Natural killer cell (primary cell): ENCODE measurements at regions not wholly inside any gene's neighbourhood (a gene's known extent, or its start where the extent isn't known, plus 50 kb on each side); places are given as distances from the start of the nearest gene placed in this dataset.

Experiments
- ATAC-seq, 3 donors: fragments of 150-1000 bp in 2 of 3; fragments of 200-7000 bp in 1 of 3; cut with Tn5 transposase; 1 replicate in 1 of 3; 2 replicates in 2 of 3; pipeline ENCODE4 v1.10.0; 2021; ENCODE audit warnings: mild to moderate bottlenecking in 2 of 3, moderate library complexity in 2 of 3
- DNase-seq, 2 donors: peaks; one replicate each; pipeline versions ENCODE4 v3.0.0 to v3.0.0-alpha.2; 2013 to 2021; ENCODE audit warnings: mixed read lengths in 1 of 2
- H3K27ac ChIP-seq: one replicate; pipeline ENCODE4 v1.5.1; 2013; ENCODE audit warnings: mild to moderate bottlenecking, low read length
- H3K27me3 ChIP-seq: one replicate; pipeline ENCODE4 v1.6.1; 2013; ENCODE audit warnings: low read length; ENCODE audit not compliant: control insufficient read depth, insufficient read depth
- H3K36me3 ChIP-seq: one replicate; pipeline ENCODE4 v1.6.1; 2013; ENCODE audit warnings: low read length; ENCODE audit not compliant: control insufficient read depth, insufficient read depth
- H3K4me1 ChIP-seq: one replicate; pipeline ENCODE4 v1.6.1; 2013; ENCODE audit warnings: low read length; ENCODE audit not compliant: control insufficient read depth, insufficient read depth
- H3K4me3 ChIP-seq: one replicate; pipeline ENCODE4 v1.5.1; 2013; ENCODE audit warnings: low read length
- H3K9me3 ChIP-seq: one replicate; pipeline ENCODE4 v1.6.1; 2013; ENCODE audit warnings: low read length; ENCODE audit not compliant: control insufficient read depth, insufficient read depth
- H3K27ac Mint-ChIP-seq, 2 donors: one replicate each; pipeline ENCODE4 v1.8.0; 2022; ENCODE audit warnings: mild to moderate bottlenecking in 2 of 2, mixed read lengths in 2 of 2, moderate library complexity in 1 of 2
- H3K27me3 Mint-ChIP-seq, 2 donors: one replicate each; pipeline ENCODE4 v1.8.0; 2022; ENCODE audit warnings: low read depth in 2 of 2, mixed read lengths in 2 of 2
- H3K36me3 Mint-ChIP-seq: one replicate; pipeline ENCODE4 v1.8.0; 2022; ENCODE audit warnings: mixed read lengths
- H3K4me1 Mint-ChIP-seq, 2 donors: one replicate each; pipeline ENCODE4 v1.8.0; 2022; ENCODE audit warnings: mixed read lengths in 2 of 2
- H3K4me3 Mint-ChIP-seq: one replicate; pipeline ENCODE4 v1.8.0; 2022; ENCODE audit warnings: mild to moderate bottlenecking, moderate library complexity, mixed read lengths
- H3K9me3 Mint-ChIP-seq, 2 donors: one replicate each; pipeline ENCODE4 v1.8.0; 2022; ENCODE audit warnings: mixed read lengths in 2 of 2
- CTCF ChIP-seq: fragments of 200-600 bp; IDR thresholded peaks from one replicate; pipeline ENCODE4 v1.8.0; 2022; ENCODE audit warnings: antibody characterized with exemption
- WGBS: methylation state at CpG from one replicate; pipeline ENCODE4 v1.1.7; 2013; ENCODE audit warnings: missing lambda C conversion rate; ENCODE audit not compliant: insufficient coverage; 5-methylcytosine and 5-hydroxymethylcytosine counted together
- intact Hi-C: fragments of 100-400 bp; cut with micrococcal nuclease; formaldehyde crosslinking; loops from one replicate; pipeline ENCODE4 v1.14.2; 2022

DNA sequence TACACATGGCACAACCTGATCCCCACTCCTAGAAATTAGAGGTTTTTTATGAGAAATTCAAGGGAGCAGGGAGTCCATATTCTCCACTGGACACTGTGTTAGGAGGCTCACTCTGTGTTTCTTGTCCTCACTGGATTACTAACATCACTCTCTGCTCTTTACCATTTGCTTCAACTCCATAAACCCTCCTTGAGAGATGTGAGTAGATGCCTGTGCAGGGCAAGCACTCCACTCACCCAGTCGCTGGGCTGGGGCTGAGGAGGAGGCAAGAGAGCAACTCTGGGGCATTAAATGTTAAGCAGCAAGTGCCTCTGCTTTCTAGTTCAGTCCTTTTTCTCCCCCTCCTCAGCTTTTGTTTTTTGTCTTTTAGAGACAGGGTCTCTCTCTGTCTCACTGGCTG lies 115.1 kb downstream of the LARP7 start:
- Mint-ChIP-seq H3K27me3 (peaks cover 13 to 24% of the 10 kb centered on the region in 2 donors), H3K4me1 (no peaks in the 10 kb centered on the region), H3K36me3 (no peaks in the 10 kb centered on the region), H3K4me3 (no peak overlapping the region), H3K27ac (no peak overlapping the region), H3K9me3 (no peaks in the 10 kb centered on the region)
- no peaks in the 10 kb centered on the region for H3K9me3 ChIP-seq
- TF ChIP-seq CTCF = no peak
- H3K27ac ChIP-seq = no peak overlapping the region
- H3K4me3 ChIP-seq = no peak overlapping the region
- H3K27me3 ChIP-seq = no peaks in the 10 kb centered on the region
- ATAC-seq = no peak
- no peak for DNase-seq
- no peaks in the 10 kb centered on the region for H3K36me3 ChIP-seq
- intact Hi-C loops = no loop called here
- 57% methylated on average over 1 of the region's 1 CpG for WGBS
- no peaks in the 10 kb centered on the region for H3K4me1 ChIP-seq

DNA sequence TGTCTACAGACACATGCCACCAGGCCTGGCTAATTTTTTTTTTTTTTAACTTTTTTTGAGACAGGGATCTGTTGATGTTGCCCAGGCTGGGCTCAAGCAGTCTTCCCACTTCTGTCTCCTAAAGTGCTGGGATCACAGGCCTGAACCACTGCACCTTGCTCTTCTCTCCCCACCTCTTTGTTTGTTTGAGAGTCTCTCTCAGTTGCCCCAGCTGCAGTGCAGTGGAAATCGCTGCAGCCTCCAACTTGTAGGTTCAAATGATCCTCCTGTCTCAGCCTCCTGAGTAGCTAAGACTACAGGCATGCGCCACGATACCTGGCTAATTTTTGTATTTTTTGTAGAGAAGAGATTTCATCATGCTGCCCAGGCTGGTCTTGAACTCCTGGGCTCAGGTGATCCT lies 115.6 kb downstream of the LARP7 start:
- H3K27ac ChIP-seq = no peak overlapping the region
- WGBS = 90% methylated on average over 3 of the region's 3 CpGs
- no peaks in the 10 kb centered on the region for H3K36me3 Mint-ChIP-seq
- ATAC-seq = no peak
- TF ChIP-seq CTCF = no peak
- DNase-seq = no peak
- intact Hi-C loops = no loop called here
- no peak overlapping the region for H3K4me3 Mint-ChIP-seq
- H3K4me1 ChIP-seq = no peaks in the 10 kb centered on the region
- no peaks in the 10 kb centered on the region for H3K9me3 Mint-ChIP-seq
- no peak overlapping the region for H3K4me3 ChIP-seq
- H3K27me3 Mint-ChIP-seq = peaks cover 13 to 19% of the 10 kb centered on the region in 2 donors
- H3K27ac Mint-ChIP-seq = no peak overlapping the region
- H3K27me3 ChIP-seq = no peaks in the 10 kb centered on the region
- H3K4me1 Mint-ChIP-seq = no peaks in the 10 kb centered on the region
- H3K36me3 ChIP-seq = no peaks in the 10 kb centered on the region
- H3K9me3 ChIP-seq = no peaks in the 10 kb centered on the region

- Mint-ChIP-seq H3K27ac (no peak overlapping the region), H3K9me3 (no peaks in the 10 kb centered on the region), H3K27me3 (peaks cover 11 to 13% of the 10 kb centered on the region in 2 donors), H3K4me1 (no peaks in the 10 kb centered on the region), H3K4me3 (no peak overlapping the region), H3K36me3 (no peaks in the 10 kb centered on the region)
- TF ChIP-seq CTCF = no peak
- Histone ChIP-seq H3K4me3 (no peak overlapping the region), H3K9me3 (no peaks in the 10 kb centered on the region), H3K36me3 (no peaks in the 10 kb centered on the region), H3K27me3 (no peaks in the 10 kb centered on the region), H3K27ac (no peak overlapping the region), H3K4me1 (no peaks in the 10 kb centered on the region)
- no peak for DNase-seq
- intact Hi-C loops = no loop called here
- no peak for ATAC-seq
- WGBS = 93% methylated on average over 3 of the region's 3 CpGs
Observed at GRCh38 chr4:112753333-112753732, 116.4 kb downstream of the LARP7 start.

GRCh38 chr4:112759313-112759712 lies 122.4 kb downstream of the LARP7 start:
- no peaks in the 10 kb centered on the region for H3K27me3 ChIP-seq
- no peaks in the 10 kb centered on the region for H3K9me3 ChIP-seq
- ATAC-seq (no peak), DNase-seq (no peak)
- no peaks in the 10 kb centered on the region for H3K9me3 Mint-ChIP-seq
- no peak overlapping the region for H3K4me3 Mint-ChIP-seq
- H3K36me3 Mint-ChIP-seq = no peaks in the 10 kb centered on the region
- 81% methylated on average over 4 of the region's 4 CpGs for WGBS
- H3K27ac ChIP-seq = no peak overlapping the region
- no peak overlapping the region for H3K4me3 ChIP-seq
- no peak for TF ChIP-seq CTCF
- H3K36me3 ChIP-seq = no peaks in the 10 kb centered on the region
- H3K4me1 Mint-ChIP-seq = no peaks in the 10 kb centered on the region
- H3K27ac Mint-ChIP-seq = no peak overlapping the region
- H3K4me1 ChIP-seq = no peaks in the 10 kb centered on the region
- intact Hi-C loops = no loop called here
- H3K27me3 Mint-ChIP-seq = no peaks in the 10 kb centered on the region
